CD4-positive, alpha-beta T cell (primary cell): ENCODE measurements at regions not wholly inside any gene's neighbourhood (a gene's known extent, or its start where the extent isn't known, plus 50 kb on each side); places are given as distances from the start of the nearest gene placed in this dataset.

Source experiments
- ATAC-seq: fragments of 200-7000 bp; cut with Tn5 transposase; one replicate; pipeline ENCODE4 v1.10.0; 2022; ENCODE audit warnings: mild to moderate bottlenecking; ENCODE audit not compliant: poor library complexity
- CTCF ChIA-PET: fragments of 350-600 bp; sonication (Branson Sonifier 250); formaldehyde crosslinking; loops from one replicate; lab custom pipeline; 2021; ENCODE audit warnings: antibody characterized with exemption, inconsistent platforms; lab: Charles Lee
- POLR2A ChIA-PET: fragments of 350-600 bp; sonication (Branson Sonifier 250); formaldehyde crosslinking; loops from one replicate; lab custom pipeline; 2021; ENCODE audit warnings: antibody characterized with exemption, inconsistent platforms; lab: Charles Lee
- DNase-seq, 14 experiments: peaks; one replicate each; pipeline ENCODE4 v3.0.0-alpha.2; 2013 to 2020; ENCODE audit warnings: mixed read lengths in 2 of 14
- H3K27ac ChIP-seq, 2 donors: one replicate each; pipeline versions ENCODE4 v1.5.1 to v1.7.0; 2013; ENCODE audit warnings: low read length in 2 of 2, low read depth in 1 of 2, mild to moderate bottlenecking in 1 of 2
- H3K27me3 ChIP-seq, 2 experiments: 1 replicate in 1 of 2; 2 replicates in 1 of 2; pipeline versions ENCODE4 v1.6.1 to v1.7.0; 2013; ENCODE audit warnings: low read length in 2 of 2, control low read depth in 1 of 2, mild to moderate bottlenecking in 1 of 2, moderate library complexity in 1 of 2; ENCODE audit not compliant: insufficient read depth in 2 of 2, control insufficient read depth in 1 of 2
- H3K36me3 ChIP-seq: one replicate; pipeline ENCODE4 v1.6.1; 2013; ENCODE audit warnings: low read length, control low read depth; ENCODE audit not compliant: insufficient read depth
- H3K4me1 ChIP-seq: one replicate; pipeline ENCODE4 v1.6.1; 2013; ENCODE audit warnings: low read length, control low read depth; ENCODE audit not compliant: insufficient read depth
- H3K4me3 ChIP-seq: one replicate; pipeline ENCODE4 v1.5.1; 2013; ENCODE audit warnings: mild to moderate bottlenecking, low read length, moderate library complexity
- H3K9me3 ChIP-seq, 2 experiments: 1 replicate in 1 of 2; 2 replicates in 1 of 2; pipeline versions ENCODE4 v1.6.1 to v1.7.0; 2013; ENCODE audit warnings: low read length in 2 of 2, mild to moderate bottlenecking in 2 of 2, control low read depth in 1 of 2, moderate library complexity in 1 of 2; ENCODE audit not compliant: control insufficient read depth in 1 of 2, insufficient read depth in 1 of 2
- H3K27ac Mint-ChIP-seq: one replicate; pipeline ENCODE4 v1.8.0; 2020; ENCODE audit warnings: mixed read lengths
- H3K27me3 Mint-ChIP-seq: one replicate; pipeline ENCODE4 v1.8.0; 2021; ENCODE audit warnings: mixed read lengths
- H3K36me3 Mint-ChIP-seq: one replicate; pipeline ENCODE4 v1.8.0; 2021; ENCODE audit warnings: low read depth, mixed read lengths
- H3K4me1 Mint-ChIP-seq: one replicate; pipeline ENCODE4 v1.8.0; 2021; ENCODE audit warnings: low read depth, mixed read lengths
- H3K4me3 Mint-ChIP-seq: one replicate; pipeline ENCODE4 v1.8.0; 2020; ENCODE audit warnings: mild to moderate bottlenecking, mixed read lengths
- H3K9me3 Mint-ChIP-seq: one replicate; pipeline ENCODE4 v1.8.0; 2020; ENCODE audit warnings: mixed read lengths
- CTCF ChIP-seq: fragments of 200-600 bp; IDR thresholded peaks from one replicate; pipeline ENCODE4 v1.8.0; 2022; ENCODE audit warnings: antibody characterized with exemption, mild to moderate bottlenecking
- intact Hi-C, 2 experiments: fragments of 100-400 bp; cut with DNase I in 1 of 2; cut with micrococcal nuclease in 1 of 2; formaldehyde crosslinking; loops; one replicate each; pipeline versions ENCODE4 v1.15.1 to v1.9.0; 2023 to 2025; cut with DNase I, micrococcal nuclease

GRCh38 chr6:6971369-6971768, 136.4 kb upstream of the RREB1 start:
- no peak overlapping the region for H3K27ac ChIP-seq
- TF ChIP-seq CTCF: no peak
- ChIA-PET POLR2A (no interaction called here), CTCF (no interaction called here)
- H3K4me1 ChIP-seq: no peaks in the 10 kb centered on the region
- intact Hi-C loops: no loop called here
- no peak overlapping the region for H3K4me3 ChIP-seq
- no peaks in the 10 kb centered on the region for H3K27me3 Mint-ChIP-seq
- H3K4me3 Mint-ChIP-seq: no peak overlapping the region
- no peaks in the 10 kb centered on the region for H3K9me3 Mint-ChIP-seq
- no peaks in the 10 kb centered on the region for H3K4me1 Mint-ChIP-seq
- DNase-seq (no peak), ATAC-seq (no peak)
- no peaks in the 10 kb centered on the region for H3K27me3 ChIP-seq
- no peaks in the 10 kb centered on the region for H3K9me3 ChIP-seq
- no peaks in the 10 kb centered on the region for H3K36me3 Mint-ChIP-seq
- H3K36me3 ChIP-seq: no peaks in the 10 kb centered on the region
- H3K27ac Mint-ChIP-seq: no peak overlapping the region

- ATAC-seq: no peak
- H3K27ac Mint-ChIP-seq: no peak overlapping the region
- H3K4me3 ChIP-seq: no peak overlapping the region
- H3K4me1 ChIP-seq: no peaks in the 10 kb centered on the region
- H3K27me3 ChIP-seq: no peaks in the 10 kb centered on the region
- H3K27me3 Mint-ChIP-seq: no peaks in the 10 kb centered on the region
- no peaks in the 10 kb centered on the region for H3K9me3 Mint-ChIP-seq
- ChIA-PET POLR2A (no interaction called here), CTCF (interaction anchor here (0.6 kb wide), 1 partner anchor 452 kb away, joined by 3 read pairs; no protein-coding TSS in a partner anchor)
- DNase-seq: no peak
- no peak for TF ChIP-seq CTCF
- H3K9me3 ChIP-seq: no peaks in the 10 kb centered on the region
- intact Hi-C loops: no loop called here
- no peaks in the 10 kb centered on the region for H3K36me3 Mint-ChIP-seq
- H3K4me1 Mint-ChIP-seq: no peaks in the 10 kb centered on the region
- H3K4me3 Mint-ChIP-seq: no peak overlapping the region
- no peak overlapping the region for H3K27ac ChIP-seq
- H3K36me3 ChIP-seq: no peaks in the 10 kb centered on the region
Observed at GRCh38 chr6:6972456-6972855, 135.3 kb upstream of the RREB1 start.

- Histone ChIP-seq H3K36me3 (no peaks in the 10 kb centered on the region), H3K4me3 (no peak overlapping the region), H3K27ac (no peak overlapping the region), H3K27me3 (no peaks in the 10 kb centered on the region), H3K9me3 (no peaks in the 10 kb centered on the region), H3K4me1 (no peaks in the 10 kb centered on the region)
- intact Hi-C loops: no loop called here
- Mint-ChIP-seq H3K36me3 (no peaks in the 10 kb centered on the region), H3K4me1 (no peaks in the 10 kb centered on the region), H3K27me3 (no peaks in the 10 kb centered on the region), H3K27ac (no peak overlapping the region), H3K9me3 (no peaks in the 10 kb centered on the region), H3K4me3 (no peak overlapping the region)
- DNase-seq (no peak), ATAC-seq (no peak)
- POLR2A ChIA-PET: no interaction called here
- CTCF ChIA-PET: no interaction called here
- no peak for TF ChIP-seq CTCF
Observed at GRCh38 chr6:6973721-6974120, 134.0 kb upstream of the RREB1 start.
